ENCODE measurements at regions not wholly inside any gene's neighbourhood (a gene's known extent, or its start where the extent isn't known, plus 50 kb on each side); places are given as distances from the start of the nearest gene placed in this dataset.
"Not testable (repeated sequence)": the region's sequence is repeated elsewhere in the genome, so short reads cannot be mapped to it uniquely, and the experiment has no call there.

DNA sequence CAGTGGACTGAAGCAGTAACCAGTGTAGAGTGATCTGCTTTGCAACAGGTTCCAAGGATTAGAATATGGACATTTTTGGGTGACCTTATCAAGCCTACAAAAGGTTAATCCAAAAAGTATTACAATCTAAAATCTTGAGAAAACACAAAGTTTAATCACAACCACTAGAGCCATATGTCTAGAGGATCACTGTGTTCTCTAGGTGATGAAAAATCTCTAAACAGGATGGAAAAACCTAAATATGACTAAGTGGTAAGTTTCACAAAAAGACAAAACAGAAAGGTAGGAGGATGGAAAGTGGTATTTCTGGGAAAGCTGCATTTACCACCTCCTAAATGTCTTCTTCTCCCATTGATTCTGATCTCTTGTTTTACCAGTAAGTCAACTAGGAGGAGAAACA is 411.1 kb upstream of the CXADR start:
- Histone ChIP-seq H3K27ac (no peak overlapping the region), H3K27me3 (no peaks in the 10 kb centered on the region), H3K9me3 (no peaks in the 10 kb centered on the region), H3K4me3 (replicated peaks in 1 of 3) (no peak overlapping the region), H3K4me1 (no peaks in the 10 kb centered on the region), H3K36me3 (no peaks in the 10 kb centered on the region)
- intact Hi-C loops (cut with DNase I), result no loop called here
- TF ChIP-seq CTCF (IDR thresholded peaks at IDR 0.05) (no peak), POLR2A (IDR thresholded peaks at IDR 0.05) (no peak)
- no peak for DNase-seq

- intact Hi-C loops (cut with DNase I), result no loop called here
- TF ChIP-seq CTCF (IDR thresholded peaks at IDR 0.05), result no peak
- TF ChIP-seq POLR2A (IDR thresholded peaks at IDR 0.05), result no peak
- Histone ChIP-seq H3K27me3 (no peaks in the 10 kb centered on the region), H3K36me3 (no peaks in the 10 kb centered on the region), H3K27ac (no peak overlapping the region), H3K4me1 (no peaks in the 10 kb centered on the region), H3K9me3 (no peaks in the 10 kb centered on the region), H3K4me3 (replicated peaks in 1 of 3) (no peak overlapping the region)
- DNase-seq, result no peak
Measured at GRCh38 chr21:17105932-17106331, 406.9 kb upstream of the CXADR start.

DNA sequence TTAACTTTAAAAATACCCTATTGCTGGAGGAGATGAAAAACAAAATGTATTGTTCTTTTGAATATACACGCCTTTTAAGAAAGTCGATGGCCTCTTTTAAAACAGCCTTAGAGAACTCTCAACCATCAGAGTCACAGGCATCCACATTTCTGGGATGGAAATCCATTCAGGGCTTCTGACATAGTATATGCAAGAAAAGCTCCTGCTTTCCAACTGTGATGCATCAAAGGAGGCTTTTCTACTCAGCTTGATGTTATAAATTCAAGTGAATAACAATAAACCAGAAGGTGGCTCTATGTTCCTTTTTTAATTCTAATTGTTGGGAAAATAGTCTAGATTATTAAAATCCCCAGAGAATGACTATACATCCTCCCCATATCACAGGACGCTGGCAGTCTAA is 398.8 kb upstream of the CXADR start:
- intact Hi-C loops (cut with DNase I), result no loop called here
- Histone ChIP-seq H3K36me3 (no peaks in the 10 kb centered on the region), H3K27me3 (no peaks in the 10 kb centered on the region), H3K9me3 (no peaks in the 10 kb centered on the region), H3K27ac (no peak overlapping the region), H3K4me1 (no peaks in the 10 kb centered on the region), H3K4me3 (replicated peaks in 1 of 3) (no peak overlapping the region)
- TF ChIP-seq POLR2A (IDR thresholded peaks at IDR 0.05) (no peak), CTCF (IDR thresholded peaks at IDR 0.05) (no peak)
- DNase-seq, result no peak
- WGBS, 2 donors, result 78 to 83% methylated on average over 3 of the region's 3 CpGs

DNA sequence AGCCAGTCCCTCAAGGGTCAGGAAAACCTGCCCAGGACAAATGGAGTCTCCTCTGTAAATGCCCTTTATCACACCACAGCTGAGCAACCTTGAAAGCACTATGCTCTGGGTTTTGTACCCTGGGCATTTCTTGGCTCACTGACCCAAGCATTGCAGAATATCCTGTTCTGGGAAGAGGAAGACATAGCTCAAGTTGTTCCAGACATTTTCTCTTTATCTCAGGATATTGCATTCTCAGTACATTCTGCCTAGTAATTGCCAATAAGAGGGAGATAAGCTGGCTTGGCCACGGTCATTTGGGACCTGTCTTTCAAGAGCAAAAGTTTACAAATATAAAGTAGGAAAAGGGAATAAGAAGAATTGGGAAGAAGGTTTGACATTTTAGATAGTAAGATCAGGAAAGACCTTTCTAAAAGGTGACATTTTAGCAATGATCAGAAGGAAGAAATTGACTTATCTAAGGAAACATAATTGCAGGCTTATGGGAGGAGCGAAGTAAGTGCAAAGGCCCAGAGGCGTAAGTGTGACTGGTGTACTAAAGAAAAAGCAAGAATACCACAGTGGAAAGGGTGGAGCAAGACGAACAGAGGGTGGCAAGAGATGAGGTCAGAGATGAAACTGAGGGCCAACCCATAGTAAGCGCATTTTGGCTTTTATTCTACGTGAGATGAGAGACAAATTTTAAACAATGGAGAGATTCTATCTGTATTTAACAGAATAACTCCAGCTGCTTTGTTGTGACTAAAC is 394.0 kb upstream of the CXADR start:
- intact Hi-C loops (cut with DNase I), result no loop called here
- no peak overlapping the region for H3K4me3 ChIP-seq (replicated peaks in 1 of 3)
- H3K27ac ChIP-seq, result no peak overlapping the region
- no peak for TF ChIP-seq CTCF (IDR thresholded peaks at IDR 0.05)
- TF ChIP-seq POLR2A (IDR thresholded peaks at IDR 0.05), result no peak
- no peaks in the 10 kb centered on the region for H3K9me3 ChIP-seq
- 85 to 87% methylated on average over 6 of the region's 6 CpGs for WGBS, 2 donors
- no peaks in the 10 kb centered on the region for H3K27me3 ChIP-seq
- no peaks in the 10 kb centered on the region for H3K36me3 ChIP-seq
- H3K4me1 ChIP-seq, result no peaks in the 10 kb centered on the region
- no peak for DNase-seq

GRCh38 chr21:17119466-17120297 is 393.2 kb upstream of the CXADR start:
- WGBS, 2 donors, result 79 to 83% methylated on average over 9 of the region's 9 CpGs
- TF ChIP-seq POLR2A (IDR thresholded peaks at IDR 0.05) (no peak), CTCF (IDR thresholded peaks at IDR 0.05) (no peak)
- Histone ChIP-seq H3K27me3 (no peaks in the 10 kb centered on the region), H3K4me1 (no peaks in the 10 kb centered on the region), H3K4me3 (replicated peaks in 1 of 3) (no peak overlapping the region), H3K27ac (no peak overlapping the region), H3K36me3 (no peaks in the 10 kb centered on the region), H3K9me3 (no peaks in the 10 kb centered on the region)
- intact Hi-C loops (cut with DNase I), result no loop called here
- no peak for DNase-seq

DNA sequence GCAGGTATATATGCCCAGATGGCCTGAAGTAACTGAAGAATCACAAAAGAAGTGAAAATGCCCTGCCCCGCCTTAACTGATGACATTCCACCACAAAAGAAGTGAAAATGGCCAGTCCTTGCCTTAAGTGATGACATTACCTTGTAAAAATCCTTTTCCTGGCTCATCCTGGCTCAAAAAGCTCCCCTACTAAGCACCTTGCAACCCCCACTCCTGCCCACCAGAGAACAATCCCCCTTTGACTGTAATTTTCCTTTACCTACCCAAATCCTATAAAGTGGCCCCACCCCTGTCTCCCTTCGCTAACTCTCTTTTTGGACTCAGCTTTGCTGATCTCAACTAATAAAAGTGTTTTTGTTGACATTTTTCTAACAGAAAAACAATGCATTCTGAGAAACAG is 385.4 kb upstream of the CXADR start:
- H3K9me3 ChIP-seq; DNase-seq; intact Hi-C loops (cut with DNase I); H3K27ac ChIP-seq; H3K27me3 ChIP-seq; H3K36me3 ChIP-seq; H3K4me3 ChIP-seq (replicated peaks in 1 of 3); H3K4me1 ChIP-seq: not testable (repeated sequence)
- 47 to 75% methylated on average over 2 of the region's 2 CpGs for WGBS, 2 donors
